Osteoblast (primary cell): ENCODE measurements at regions not wholly inside any gene's neighbourhood (a gene's known extent, or its start where the extent isn't known, plus 50 kb on each side); places are given as distances from the start of the nearest gene placed in this dataset.

Source experiments
- DNase-seq: peaks from one replicate; pipeline ENCODE4 v3.0.0; 2011; ENCODE audit warnings: low spot score, mixed read lengths; ENCODE audit not compliant: insufficient read length; ENCODE audit errors: missing footprints
- H2AFZ ChIP-seq: 2 replicates; pipeline ENCODE4 v1.6.0; 2011; ENCODE audit warnings: mild to moderate bottlenecking, low read length
- H3K27ac ChIP-seq: 2 replicates; pipeline ENCODE4 v1.5.1; 2011; ENCODE audit warnings: mild to moderate bottlenecking, low read depth, low read length, moderate library complexity
- H3K27me3 ChIP-seq: 2 replicates; pipeline ENCODE4 v1.6.0; 2012; ENCODE audit warnings: mild to moderate bottlenecking, control low read depth, inconsistent platforms, low read length, moderate library complexity; ENCODE audit not compliant: insufficient read depth
- H3K36me3 ChIP-seq: 2 replicates; pipeline ENCODE4 v1.5.1; 2011; ENCODE audit warnings: mild to moderate bottlenecking, low read length, control low read depth, moderate library complexity; ENCODE audit not compliant: insufficient read depth
- H3K4me1 ChIP-seq: 2 replicates; pipeline ENCODE4 v1.5.1; 2011; ENCODE audit warnings: mild to moderate bottlenecking, low read length, control low read depth, moderate library complexity; ENCODE audit not compliant: insufficient read depth
- H3K4me2 ChIP-seq: 2 replicates; pipeline ENCODE4 v1.6.0; 2011; ENCODE audit warnings: mild to moderate bottlenecking, low read length; ENCODE audit not compliant: insufficient read depth
- H3K4me3 ChIP-seq: fragments of 200-600 bp; sonication (generic); 3 replicates; pipeline ENCODE4 v1.5.1; 2012; ENCODE audit warnings: mild to moderate bottlenecking, low read length, inconsistent platforms; ENCODE audit not compliant: insufficient read depth
- H3K79me2 ChIP-seq: 2 replicates; pipeline ENCODE4 v1.6.0; 2012; ENCODE audit warnings: mild to moderate bottlenecking, low read length, control low read depth, inconsistent platforms; ENCODE audit not compliant: insufficient read depth
- H3K9me3 ChIP-seq: 2 replicates; pipeline ENCODE4 v1.5.1; 2011; ENCODE audit warnings: low read depth, low read length, control low read depth
- H4K20me1 ChIP-seq: 2 replicates; pipeline ENCODE4 v1.6.0; 2012; ENCODE audit warnings: mild to moderate bottlenecking, low read length, control low read depth; ENCODE audit not compliant: insufficient read depth
- TF ChIP-seq, protein P1 (sequence below): IDR thresholded peaks from 2 replicates; pipeline ENCODE4 v1.5.1; 2011; ENCODE audit warnings: mild to moderate bottlenecking, low read depth, low read length, moderate library complexity; ENCODE audit errors: extremely low read depth

- peak; percentile 89 for DNase-seq
- H3K27ac ChIP-seq, result no peak overlapping the region
- peaks cover 4% of the 10 kb centered on the region for H3K4me1 ChIP-seq
- H4K20me1 ChIP-seq, result peaks cover 2% of the 10 kb centered on the region
- no peaks in the 10 kb centered on the region for H3K36me3 ChIP-seq
- H3K79me2 ChIP-seq, result no peaks in the 10 kb centered on the region
- no peak overlapping the region for H2AFZ ChIP-seq
- peaks cover 88% of the 10 kb centered on the region for H3K27me3 ChIP-seq
- TF ChIP-seq, protein P1, sequence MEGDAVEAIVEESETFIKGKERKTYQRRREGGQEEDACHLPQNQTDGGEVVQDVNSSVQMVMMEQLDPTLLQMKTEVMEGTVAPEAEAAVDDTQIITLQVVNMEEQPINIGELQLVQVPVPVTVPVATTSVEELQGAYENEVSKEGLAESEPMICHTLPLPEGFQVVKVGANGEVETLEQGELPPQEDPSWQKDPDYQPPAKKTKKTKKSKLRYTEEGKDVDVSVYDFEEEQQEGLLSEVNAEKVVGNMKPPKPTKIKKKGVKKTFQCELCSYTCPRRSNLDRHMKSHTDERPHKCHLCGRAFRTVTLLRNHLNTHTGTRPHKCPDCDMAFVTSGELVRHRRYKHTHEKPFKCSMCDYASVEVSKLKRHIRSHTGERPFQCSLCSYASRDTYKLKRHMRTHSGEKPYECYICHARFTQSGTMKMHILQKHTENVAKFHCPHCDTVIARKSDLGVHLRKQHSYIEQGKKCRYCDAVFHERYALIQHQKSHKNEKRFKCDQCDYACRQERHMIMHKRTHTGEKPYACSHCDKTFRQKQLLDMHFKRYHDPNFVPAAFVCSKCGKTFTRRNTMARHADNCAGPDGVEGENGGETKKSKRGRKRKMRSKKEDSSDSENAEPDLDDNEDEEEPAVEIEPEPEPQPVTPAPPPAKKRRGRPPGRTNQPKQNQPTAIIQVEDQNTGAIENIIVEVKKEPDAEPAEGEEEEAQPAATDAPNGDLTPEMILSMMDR, result no peak
- no peaks in the 10 kb centered on the region for H3K9me3 ChIP-seq
- peak overlapping the region; percentile 39 for H3K4me3 ChIP-seq
- peak overlapping the region; percentile 43 for H3K4me2 ChIP-seq
Measured at GRCh38 chr7:155373359-155374273, 75.9 kb downstream of the INSIG1 start.

GRCh38 chr7:155374276-155375252, 76.9 kb downstream of the INSIG1 start:
- Histone ChIP-seq H2AFZ (no peak overlapping the region), H3K9me3 (no peaks in the 10 kb centered on the region), H3K27me3 (peaks cover 95% of the 10 kb centered on the region), H3K27ac (no peak overlapping the region), H3K4me2 (no peak overlapping the region), H3K4me3 (no peak overlapping the region), H3K36me3 (no peaks in the 10 kb centered on the region), H3K79me2 (no peaks in the 10 kb centered on the region), H3K4me1 (peaks cover 4% of the 10 kb centered on the region), H4K20me1 (peaks cover 2% of the 10 kb centered on the region)
- peak; percentile 77 for DNase-seq
- TF ChIP-seq, protein P1, result no peak

DNA sequence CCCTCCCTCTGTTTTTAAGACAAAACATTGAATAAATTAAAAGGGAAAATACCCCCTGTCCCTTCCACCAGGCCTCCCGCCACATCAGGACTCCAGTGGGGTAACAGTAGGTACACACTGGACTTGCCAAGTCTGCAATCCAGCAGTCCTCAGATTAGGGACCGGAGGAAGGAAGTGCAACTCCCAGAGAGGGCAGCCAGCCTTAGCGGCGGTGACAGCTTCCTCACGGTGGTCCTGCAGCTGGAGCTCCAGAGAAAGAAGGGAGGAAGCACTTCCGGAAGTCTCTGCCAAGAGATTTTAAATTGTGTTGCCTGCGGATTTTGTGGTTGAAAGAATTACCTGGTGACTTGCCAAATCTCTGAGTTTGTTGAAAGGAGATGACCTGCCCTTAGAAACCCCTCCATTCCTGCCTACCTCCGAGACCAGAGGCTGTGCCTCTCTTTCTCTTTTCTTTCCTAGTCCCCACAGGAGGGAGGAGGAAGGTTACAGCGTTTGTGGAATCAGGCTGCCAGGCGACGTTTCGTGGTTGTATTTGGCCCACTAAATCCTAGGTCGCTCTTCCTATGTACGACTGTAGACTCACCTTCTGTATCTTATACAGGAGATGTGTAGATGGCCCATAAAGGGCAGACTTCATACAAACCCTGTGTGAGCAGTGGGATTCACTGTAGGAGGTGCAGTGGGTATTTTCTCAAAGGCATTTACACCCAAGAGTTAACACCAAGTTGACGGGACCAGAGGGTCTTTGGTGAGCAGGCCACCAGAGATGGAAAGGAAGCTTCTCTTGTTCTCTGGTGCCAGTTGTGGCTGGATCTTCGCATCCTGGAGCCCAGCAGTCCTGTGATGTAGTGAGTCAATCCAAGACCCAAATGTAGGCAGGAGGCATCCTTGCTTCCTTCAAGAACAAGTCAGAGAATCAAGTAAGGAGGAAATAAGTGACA, 77.9 kb downstream of the INSIG1 start:
- Histone ChIP-seq H3K4me2 (no peak overlapping the region), H3K27me3 (peaks cover 96% of the 10 kb centered on the region), H3K4me3 (no peak overlapping the region), H3K4me1 (peaks cover 4% of the 10 kb centered on the region), H2AFZ (no peak overlapping the region), H3K27ac (no peak overlapping the region), H4K20me1 (peaks cover 2% of the 10 kb centered on the region), H3K79me2 (no peaks in the 10 kb centered on the region), H3K36me3 (no peaks in the 10 kb centered on the region), H3K9me3 (no peaks in the 10 kb centered on the region)
- TF ChIP-seq, protein P1, result no peak
- DNase-seq, result peak; percentile 83
